ENCODE measurements at regions not wholly inside any gene's neighbourhood (a gene's known extent, or its start where the extent isn't known, plus 50 kb on each side); places are given as distances from the start of the nearest gene placed in this dataset.

DNA sequence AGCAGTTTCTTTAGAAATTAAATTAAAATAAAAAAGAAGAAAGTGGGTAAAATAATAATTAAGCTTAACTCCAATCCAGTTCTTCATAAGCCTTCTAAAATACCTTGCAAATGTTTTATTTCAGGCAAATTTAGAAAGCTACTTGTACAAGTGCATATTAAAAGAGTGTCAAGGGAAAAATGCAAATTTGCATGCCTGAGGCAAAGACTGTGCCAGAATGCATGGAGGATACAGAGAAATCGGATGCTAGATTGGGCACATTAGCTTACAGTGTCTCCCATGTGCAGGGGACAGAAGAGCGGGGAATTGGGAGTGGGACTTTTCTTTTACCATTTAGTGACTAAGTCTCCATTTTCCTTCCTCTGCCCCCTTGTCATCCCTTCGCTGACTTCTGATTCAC lies 173.0 kb upstream of the NWD2 start:
- H3K36me3 ChIP-seq = no peaks in the 10 kb centered on the region
- no peak overlapping the region for H3K27ac ChIP-seq
- no peak for DNase-seq
- TF ChIP-seq, protein P1, sequence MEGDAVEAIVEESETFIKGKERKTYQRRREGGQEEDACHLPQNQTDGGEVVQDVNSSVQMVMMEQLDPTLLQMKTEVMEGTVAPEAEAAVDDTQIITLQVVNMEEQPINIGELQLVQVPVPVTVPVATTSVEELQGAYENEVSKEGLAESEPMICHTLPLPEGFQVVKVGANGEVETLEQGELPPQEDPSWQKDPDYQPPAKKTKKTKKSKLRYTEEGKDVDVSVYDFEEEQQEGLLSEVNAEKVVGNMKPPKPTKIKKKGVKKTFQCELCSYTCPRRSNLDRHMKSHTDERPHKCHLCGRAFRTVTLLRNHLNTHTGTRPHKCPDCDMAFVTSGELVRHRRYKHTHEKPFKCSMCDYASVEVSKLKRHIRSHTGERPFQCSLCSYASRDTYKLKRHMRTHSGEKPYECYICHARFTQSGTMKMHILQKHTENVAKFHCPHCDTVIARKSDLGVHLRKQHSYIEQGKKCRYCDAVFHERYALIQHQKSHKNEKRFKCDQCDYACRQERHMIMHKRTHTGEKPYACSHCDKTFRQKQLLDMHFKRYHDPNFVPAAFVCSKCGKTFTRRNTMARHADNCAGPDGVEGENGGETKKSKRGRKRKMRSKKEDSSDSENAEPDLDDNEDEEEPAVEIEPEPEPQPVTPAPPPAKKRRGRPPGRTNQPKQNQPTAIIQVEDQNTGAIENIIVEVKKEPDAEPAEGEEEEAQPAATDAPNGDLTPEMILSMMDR (IDR thresholded peaks at IDR 0.05) = no peak
- no peaks in the 10 kb centered on the region for H3K27me3 ChIP-seq
- no peak overlapping the region for H3K4me3 ChIP-seq
- intact Hi-C loops (cut with DNase I; ENCODE audit: low total_unique reads) = loop anchor here (2.0 kb wide), 1 partner anchor 53 kb away; no protein-coding TSS in a partner anchor
- H3K9me3 ChIP-seq = no peaks in the 10 kb centered on the region
- no peaks in the 10 kb centered on the region for H3K4me1 ChIP-seq

DNA sequence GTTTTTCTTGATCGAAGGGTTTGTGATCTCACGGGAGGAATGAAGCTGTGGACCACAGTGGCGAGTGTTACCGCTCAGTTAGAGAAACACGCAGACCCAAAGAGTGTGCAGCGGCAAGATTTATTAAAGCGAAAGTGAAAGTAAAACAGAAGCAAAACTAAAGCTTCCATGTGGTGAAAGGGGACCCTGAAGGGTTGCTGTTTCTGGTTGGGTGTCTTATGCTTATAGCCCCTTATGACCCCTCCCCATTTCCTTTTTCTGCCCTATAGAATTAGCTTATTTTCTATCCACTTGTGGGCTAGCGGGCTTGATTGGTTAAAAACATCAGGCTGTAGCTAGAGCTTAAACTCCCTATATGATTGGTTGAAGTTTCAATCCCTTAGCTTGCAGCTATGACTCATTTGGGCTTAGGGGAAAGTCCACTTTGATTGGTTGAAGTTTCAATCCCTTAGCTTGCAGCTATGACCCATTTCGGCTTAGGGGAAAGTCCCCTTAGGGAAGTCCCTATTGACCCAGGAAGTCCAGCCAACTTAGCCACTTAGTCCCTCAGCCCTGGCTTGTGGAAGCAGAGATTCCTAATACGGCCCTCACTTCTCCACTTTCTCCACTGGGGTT lies 171.2 kb upstream of the NWD2 start:
- no peaks in the 10 kb centered on the region for H3K9me3 ChIP-seq
- H3K27ac ChIP-seq = no peak overlapping the region
- H3K4me1 ChIP-seq = no peaks in the 10 kb centered on the region
- no peaks in the 10 kb centered on the region for H3K27me3 ChIP-seq
- no peak overlapping the region for H3K4me3 ChIP-seq
- H3K36me3 ChIP-seq = no peaks in the 10 kb centered on the region
- TF ChIP-seq, protein P1 (IDR thresholded peaks at IDR 0.05) = no peak
- DNase-seq = no peak
- intact Hi-C loops (cut with DNase I; ENCODE audit: low total_unique reads) = no loop called here

DNA sequence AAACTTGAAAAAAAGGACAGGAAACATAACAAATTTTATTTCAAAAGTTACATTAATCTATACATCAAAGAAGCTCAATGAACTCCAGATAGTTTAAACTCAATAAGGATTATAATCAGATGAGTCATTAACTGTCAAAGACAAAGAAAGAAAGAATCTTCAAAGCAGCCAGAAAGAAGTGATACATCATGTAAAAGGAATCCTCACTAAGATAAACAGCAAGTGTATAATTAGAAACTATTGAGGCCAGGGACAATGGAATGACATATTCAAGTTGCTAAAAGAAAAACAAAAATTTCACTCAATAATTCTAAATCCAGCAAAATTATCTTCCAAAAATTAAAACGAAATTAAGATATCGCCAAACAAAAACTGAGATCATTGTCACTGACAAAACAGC lies 161.6 kb upstream of the NWD2 start:
- H3K4me3 ChIP-seq = no peak overlapping the region

DNA sequence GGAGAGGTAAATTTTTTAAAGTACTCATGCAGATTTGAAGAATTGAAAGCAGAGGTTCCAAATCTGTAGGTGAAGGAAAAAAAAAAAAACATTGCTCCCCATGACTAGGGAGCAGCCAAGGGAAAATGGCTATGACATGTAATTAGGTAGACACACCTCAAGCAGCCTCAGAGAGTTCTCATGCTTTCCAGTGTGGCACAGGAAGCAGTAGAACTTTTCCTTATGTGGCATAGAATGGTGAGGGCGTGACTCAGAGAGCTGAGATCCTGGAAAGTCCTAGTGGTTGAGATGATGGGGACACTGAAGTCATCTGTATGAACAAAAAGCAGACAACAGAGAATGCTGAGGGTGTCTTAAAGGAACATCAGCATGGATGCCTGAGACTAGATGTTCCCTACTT lies 148.6 kb upstream of the NWD2 start:
- H3K4me1 ChIP-seq = no peaks in the 10 kb centered on the region
- H3K9me3 ChIP-seq = peaks cover 0 to 3% (median 0%) of the 10 kb centered on the region in 3 donors
- H3K36me3 ChIP-seq = no peaks in the 10 kb centered on the region
- no peak for DNase-seq
- TF ChIP-seq, protein P1 (IDR thresholded peaks at IDR 0.05) = no peak
- intact Hi-C loops (cut with DNase I; ENCODE audit: low total_unique reads) = no loop called here
- H3K4me3 ChIP-seq = no peak overlapping the region
- no peaks in the 10 kb centered on the region for H3K27me3 ChIP-seq
- H3K27ac ChIP-seq = no peak overlapping the region

More for the DNA sequence above, 161.6 kb upstream of the NWD2 start:
- TF ChIP-seq, protein P1 (IDR thresholded peaks at IDR 0.05) = no peak
- no peak for DNase-seq
- Histone ChIP-seq H3K27ac (no peak overlapping the region), H3K4me1 (no peaks in the 10 kb centered on the region), H3K36me3 (no peaks in the 10 kb centered on the region), H3K9me3 (peaks cover 0 to 7% (median 0%) of the 10 kb centered on the region in 3 donors), H3K27me3 (no peaks in the 10 kb centered on the region)
- intact Hi-C loops (cut with DNase I; ENCODE audit: low total_unique reads) = no loop called here

DNA sequence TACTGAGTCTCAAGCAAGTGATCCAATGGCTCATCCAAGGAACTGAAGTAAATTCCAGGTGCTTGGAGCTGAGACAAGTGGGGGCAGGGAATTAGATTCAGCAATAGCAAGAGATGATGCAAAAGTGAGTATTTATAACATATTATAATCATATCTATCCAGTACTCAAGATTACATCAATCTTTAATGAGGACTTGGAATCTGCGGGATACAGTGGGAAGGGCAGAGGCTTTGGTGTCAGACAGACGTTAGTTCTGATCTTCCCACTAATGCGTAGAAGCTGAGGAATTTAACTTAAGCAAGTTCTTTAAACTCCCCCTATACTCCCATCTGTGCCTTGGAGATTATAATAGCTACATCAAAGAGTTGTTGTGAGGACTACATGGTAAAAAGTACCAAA lies 143.4 kb upstream of the NWD2 start:
- Histone ChIP-seq H3K4me3 (no peak overlapping the region), H3K9me3 (no peaks in the 10 kb centered on the region), H3K27me3 (no peaks in the 10 kb centered on the region), H3K36me3 (no peaks in the 10 kb centered on the region), H3K27ac (no peak overlapping the region), H3K4me1 (no peaks in the 10 kb centered on the region)
- no peak for DNase-seq
- TF ChIP-seq, protein P1 (IDR thresholded peaks at IDR 0.05) = no peak
- intact Hi-C loops (cut with DNase I; ENCODE audit: low total_unique reads) = no loop called here

DNA sequence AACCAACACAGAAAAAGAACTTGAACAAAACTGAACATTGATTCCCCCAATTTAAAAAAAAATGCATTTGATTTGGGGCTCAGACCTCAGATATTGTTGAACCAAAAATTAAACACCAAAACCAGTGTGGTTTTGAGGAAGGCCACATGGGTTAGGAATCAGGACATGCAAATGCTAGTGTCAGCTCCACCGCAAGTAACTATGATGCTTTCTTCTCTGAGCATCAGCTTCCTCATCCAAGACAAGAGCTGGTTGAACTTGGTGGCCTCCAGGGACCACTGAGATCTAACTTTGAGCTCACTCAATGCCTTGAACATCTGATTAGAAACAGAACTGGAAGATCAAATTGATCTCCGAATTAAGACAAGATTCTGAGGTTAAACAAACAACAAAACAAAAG lies 142.9 kb upstream of the NWD2 start:
- H3K36me3 ChIP-seq = no peaks in the 10 kb centered on the region
- TF ChIP-seq, protein P1 (IDR thresholded peaks at IDR 0.05) = no peak
- no peaks in the 10 kb centered on the region for H3K4me1 ChIP-seq
- no peak overlapping the region for H3K4me3 ChIP-seq
- H3K9me3 ChIP-seq = no peaks in the 10 kb centered on the region
- intact Hi-C loops (cut with DNase I; ENCODE audit: low total_unique reads) = no loop called here
- H3K27ac ChIP-seq = no peak overlapping the region
- no peaks in the 10 kb centered on the region for H3K27me3 ChIP-seq
- DNase-seq = no peak
